22Rv1 (cell line): ENCODE measurements at regions not wholly inside any gene's neighbourhood (a gene's known extent, or its start where the extent isn't known, plus 50 kb on each side); places are given as distances from the start of the nearest gene placed in this dataset.
"Not testable (repeated sequence)": the region's sequence is repeated elsewhere in the genome, so short reads cannot be mapped to it uniquely, and the experiment has no call there.

Experiments used
- H3K27ac ChIP-seq: fragments of 450-650 bp; 2 replicates; pipeline ENCODE4 v1.5.1; 2017
- ZFX ChIP-seq: fragments of 450-650 bp; IDR thresholded peaks from 2 replicates; pipeline ENCODE4 v1.6.1; 2017; ENCODE audit warnings: antibody characterized with exemption, borderline replicate concordance
- TF ChIP-seq, protein P1 (sequence below): fragments of 450-650 bp; IDR thresholded peaks from 2 replicates; pipeline ENCODE4 v1.5.1; 2017; ENCODE audit warnings: mild to moderate bottlenecking

DNA sequence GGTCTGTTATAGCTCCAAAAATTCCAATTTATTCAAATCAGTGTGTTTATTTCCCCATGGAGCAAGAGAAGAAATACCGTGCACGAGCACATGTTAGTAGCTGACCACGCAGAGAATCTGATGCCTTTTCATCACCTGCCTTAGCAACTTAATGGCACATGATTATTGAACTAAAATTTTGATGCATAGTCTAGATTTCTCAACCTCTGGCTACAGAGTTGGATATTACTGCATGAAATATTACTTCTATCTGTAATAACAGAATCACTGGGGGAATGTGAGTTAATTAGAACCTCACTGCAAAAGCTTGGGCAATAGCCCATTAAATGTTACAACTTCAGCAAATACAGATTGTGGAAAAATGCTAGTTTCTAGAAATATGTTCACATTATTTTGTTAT lies 335.8 kb downstream of the FLRT2 start:
- no peak overlapping the region for H3K27ac ChIP-seq
- TF ChIP-seq, protein P1, sequence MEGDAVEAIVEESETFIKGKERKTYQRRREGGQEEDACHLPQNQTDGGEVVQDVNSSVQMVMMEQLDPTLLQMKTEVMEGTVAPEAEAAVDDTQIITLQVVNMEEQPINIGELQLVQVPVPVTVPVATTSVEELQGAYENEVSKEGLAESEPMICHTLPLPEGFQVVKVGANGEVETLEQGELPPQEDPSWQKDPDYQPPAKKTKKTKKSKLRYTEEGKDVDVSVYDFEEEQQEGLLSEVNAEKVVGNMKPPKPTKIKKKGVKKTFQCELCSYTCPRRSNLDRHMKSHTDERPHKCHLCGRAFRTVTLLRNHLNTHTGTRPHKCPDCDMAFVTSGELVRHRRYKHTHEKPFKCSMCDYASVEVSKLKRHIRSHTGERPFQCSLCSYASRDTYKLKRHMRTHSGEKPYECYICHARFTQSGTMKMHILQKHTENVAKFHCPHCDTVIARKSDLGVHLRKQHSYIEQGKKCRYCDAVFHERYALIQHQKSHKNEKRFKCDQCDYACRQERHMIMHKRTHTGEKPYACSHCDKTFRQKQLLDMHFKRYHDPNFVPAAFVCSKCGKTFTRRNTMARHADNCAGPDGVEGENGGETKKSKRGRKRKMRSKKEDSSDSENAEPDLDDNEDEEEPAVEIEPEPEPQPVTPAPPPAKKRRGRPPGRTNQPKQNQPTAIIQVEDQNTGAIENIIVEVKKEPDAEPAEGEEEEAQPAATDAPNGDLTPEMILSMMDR = no peak
- no peak for TF ChIP-seq ZFX

GRCh38 chr14:85858634-85859033 lies 328.7 kb downstream of the FLRT2 start:
- no peak overlapping the region for H3K27ac ChIP-seq
- TF ChIP-seq, protein P1 = no peak
- no peak for TF ChIP-seq ZFX

GRCh38 chr14:85856430-85856829 lies 326.5 kb downstream of the FLRT2 start:
- H3K27ac ChIP-seq = no peak overlapping the region

GRCh38 chr14:85853996-85854526 lies 324.1 kb downstream of the FLRT2 start:
- H3K27ac ChIP-seq = no peak overlapping the region
- TF ChIP-seq ZFX = no peak
- TF ChIP-seq, protein P1 = no peak

More at GRCh38 chr14:85856430-85856829, 326.5 kb downstream of the FLRT2 start:
- no peak for TF ChIP-seq ZFX
- TF ChIP-seq, protein P1 = peak; percentile 56

- TF ChIP-seq ZFX = no peak
- TF ChIP-seq, protein P1 = no peak
- H3K27ac ChIP-seq = no peak overlapping the region
Measured at GRCh38 chr14:85852906-85853305, 323.0 kb downstream of the FLRT2 start.

GRCh38 chr14:85852123-85852522 lies 322.2 kb downstream of the FLRT2 start:
- not testable (repeated sequence) for H3K27ac ChIP-seq

- H3K27ac ChIP-seq = not testable (repeated sequence)
Measured at GRCh38 chr14:85830549-85830948, 300.6 kb downstream of the FLRT2 start.

DNA sequence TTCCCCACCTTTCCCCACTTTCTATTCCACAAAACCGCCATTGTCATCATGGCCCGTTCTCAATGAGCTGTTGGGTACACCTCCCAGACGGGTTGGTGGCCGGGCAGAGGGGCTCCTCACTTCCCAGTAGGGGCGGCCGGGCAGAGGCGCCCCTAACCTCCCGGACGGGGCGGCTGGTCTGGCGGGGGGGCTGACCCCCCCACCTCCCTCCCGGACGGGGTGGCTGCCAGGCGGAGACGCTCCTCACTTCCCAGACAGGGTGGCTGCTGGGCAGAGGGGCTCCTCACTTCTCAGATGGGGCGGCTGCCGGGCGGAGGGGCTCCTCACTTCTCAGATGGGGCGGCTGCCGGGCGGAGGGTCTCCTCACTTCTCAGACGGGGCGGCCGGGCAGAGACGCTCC lies 299.7 kb downstream of the FLRT2 start:
- H3K27ac ChIP-seq = not testable (repeated sequence)

DNA sequence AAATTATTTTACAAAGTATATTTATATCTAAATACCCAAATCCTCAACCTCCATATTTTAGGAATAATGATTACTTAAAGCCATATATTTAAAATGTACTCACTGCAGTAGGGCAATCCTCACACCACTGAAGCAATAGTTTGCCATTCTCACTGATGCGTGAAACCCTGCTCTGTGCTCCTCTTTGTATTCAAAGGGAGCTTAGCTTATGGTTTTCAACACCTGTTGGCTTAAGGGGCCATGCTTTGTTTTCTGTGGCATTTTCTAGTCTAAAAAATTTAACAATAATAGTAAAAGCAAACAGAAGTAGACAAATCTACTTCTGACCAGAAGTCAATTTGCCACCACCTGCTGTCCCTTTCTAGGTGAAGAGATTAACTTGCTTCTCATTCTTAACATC lies 294.6 kb downstream of the FLRT2 start:
- no peak overlapping the region for H3K27ac ChIP-seq
- TF ChIP-seq, protein P1 = no peak
- TF ChIP-seq ZFX = no peak
